ENCODE measurements at regions not wholly inside any gene's neighbourhood (a gene's known extent, or its start where the extent isn't known, plus 50 kb on each side); places are given as distances from the start of the nearest gene placed in this dataset.

- no peak for TF ChIP-seq POLR2A (IDR thresholded peaks at IDR 0.05)
- no peak for TF ChIP-seq CTCF (IDR thresholded peaks at IDR 0.05)
Observed at GRCh38 chr2:63768051-63768450, 73.6 kb upstream of the UGP2 start.
